SK-N-SH treated with all-trans-retinoic acid at 6 μM for 48 hours (cell line): ENCODE measurements at regions not wholly inside any gene's neighbourhood (a gene's known extent, or its start where the extent isn't known, plus 50 kb on each side); places are given as distances from the start of the nearest gene placed in this dataset.

Source experiments
- ATAC-seq: fragments of 200-7000 bp; cut with Tn5 transposase; 3 replicates; pipeline ENCODE4 v1.9.1; 2020; ENCODE audit warnings: mild to moderate bottlenecking, moderate library complexity
- ARNTL ChIP-seq: fragments of 450-650 bp; formaldehyde crosslinking; IDR thresholded peaks from 2 replicates; pipeline ENCODE4 v1.5.0; 2020; ENCODE audit warnings: low read depth, mild to moderate bottlenecking, moderate library complexity, borderline replicate concordance
- BACH2 ChIP-seq: fragments of 250-450 bp; sonication (Bioruptor Pico); IDR thresholded peaks from 2 replicates; pipeline ENCODE4 v1.9.0; 2021; ENCODE audit warnings: mild to moderate bottlenecking, borderline replicate concordance
- CSDC2 ChIP-seq: fragments of 250-450 bp; sonication (Bioruptor Pico); IDR thresholded peaks from 2 replicates; pipeline ENCODE4 v1.5.0; 2020; ENCODE audit warnings: mild to moderate bottlenecking, moderate library complexity
- ESRRG ChIP-seq: fragments of 250-450 bp; sonication (Bioruptor Pico); IDR thresholded peaks from 2 replicates; pipeline ENCODE4 v1.6.1; 2021; ENCODE audit warnings: mild to moderate bottlenecking
- GLIS3 ChIP-seq: fragments of 250-450 bp; sonication (Bioruptor Pico); IDR thresholded peaks from 2 replicates; pipeline ENCODE4 v1.5.0; 2020; ENCODE audit warnings: mild to moderate bottlenecking, moderate library complexity
- ISL1 ChIP-seq: fragments of 250-450 bp; sonication (Bioruptor Pico); IDR thresholded peaks from 2 replicates; pipeline ENCODE4 v2.1.2; 2022; ENCODE audit warnings: mild to moderate bottlenecking, moderate library complexity
- OSR1 ChIP-seq: fragments of 250-450 bp; sonication (Bioruptor Pico); IDR thresholded peaks from 2 replicates; pipeline ENCODE4 v1.8.0; 2022; ENCODE audit warnings: moderate library complexity, mild to moderate bottlenecking, inconsistent platforms
- PPARA ChIP-seq: fragments of 250-450 bp; sonication (Bioruptor Pico); IDR thresholded peaks from 2 replicates; pipeline ENCODE4 v1.5.0; 2020; ENCODE audit warnings: mild to moderate bottlenecking, borderline replicate concordance
- RARB ChIP-seq: fragments of 250-450 bp; sonication (Bioruptor Pico); IDR thresholded peaks from 2 replicates; pipeline ENCODE4 v1.8.0; 2021; ENCODE audit warnings: mild to moderate bottlenecking, moderate library complexity
- SNAI2 ChIP-seq: fragments of 250-450 bp; sonication (Bioruptor Pico); IDR thresholded peaks from 2 replicates; pipeline ENCODE4 v1.5.0; 2020; ENCODE audit warnings: mild to moderate bottlenecking, moderate library complexity
- TOX ChIP-seq: fragments of 250-450 bp; sonication (Bioruptor Pico); IDR thresholded peaks from 2 replicates; pipeline ENCODE4 v1.8.0; 2021; ENCODE audit warnings: mild to moderate bottlenecking, moderate library complexity, borderline replicate concordance
- ZC3H10 ChIP-seq: fragments of 250-450 bp; sonication (Bioruptor Pico); IDR thresholded peaks from 2 replicates; pipeline ENCODE4 v1.5.1; 2021; ENCODE audit warnings: mild to moderate bottlenecking, moderate library complexity
- ZFP3 ChIP-seq: fragments of 250-450 bp; sonication (Bioruptor Pico); IDR thresholded peaks from 2 replicates; pipeline ENCODE4 v1.5.0; 2020; ENCODE audit warnings: mild to moderate bottlenecking, moderate library complexity
- ZFP30 ChIP-seq: fragments of 450-650 bp; formaldehyde crosslinking; IDR thresholded peaks from 2 replicates; pipeline ENCODE4 v1.5.0; 2022; ENCODE audit warnings: mild to moderate bottlenecking, moderate library complexity
- ZNF565 ChIP-seq: fragments of 450-650 bp; formaldehyde crosslinking; conservative IDR thresholded peaks from 2 replicates; pipeline ENCODE4 v1.5.0; 2020; ENCODE audit warnings: low read depth, mild to moderate bottlenecking, moderate library complexity
- ZNF70 ChIP-seq: fragments of 450-650 bp; formaldehyde crosslinking; IDR thresholded peaks from 2 replicates; pipeline ENCODE4 v1.5.0; 2020; ENCODE audit warnings: mild to moderate bottlenecking, moderate library complexity
- ZNF8 ChIP-seq: fragments of 450-650 bp; formaldehyde crosslinking; IDR thresholded peaks from 2 replicates; pipeline ENCODE4 v1.5.0; 2020; ENCODE audit warnings: mild to moderate bottlenecking, moderate library complexity
- TF ChIP-seq, protein P1 (sequence below): fragments of 250-450 bp; sonication (Bioruptor Pico); IDR thresholded peaks from 2 replicates; pipeline ENCODE4 v1.8.0; 2020; ENCODE audit warnings: mild to moderate bottlenecking, moderate library complexity, borderline replicate concordance
- TF ChIP-seq, protein P2 (sequence below): fragments of 250-450 bp; sonication (Bioruptor Pico); IDR thresholded peaks from 2 replicates; pipeline ENCODE4 v1.5.1; 2021; ENCODE audit warnings: mild to moderate bottlenecking, moderate library complexity
- TF ChIP-seq, protein P3 (sequence below): fragments of 250-450 bp; sonication (Bioruptor Pico); IDR thresholded peaks from 2 replicates; pipeline ENCODE4 v1.5.0; 2020; ENCODE audit warnings: mild to moderate bottlenecking, moderate library complexity

DNA sequence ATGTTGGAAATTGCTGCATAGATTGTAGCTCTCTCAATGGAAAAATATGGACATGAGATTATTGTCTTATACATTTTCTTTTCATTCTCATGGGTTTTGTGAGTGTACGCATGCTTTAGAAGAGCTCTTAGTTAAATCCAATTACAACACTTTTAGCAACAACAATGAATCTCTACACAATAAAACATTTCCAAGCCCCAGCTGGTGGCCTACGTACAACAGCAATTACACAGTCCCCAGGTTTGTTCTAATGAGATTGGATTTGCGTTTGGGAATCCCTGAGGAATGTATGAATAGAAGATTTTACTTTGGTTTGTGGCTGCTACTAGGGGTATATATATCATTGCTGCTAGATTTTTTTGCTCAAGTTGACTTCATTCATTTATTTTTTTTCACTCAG is 98.6 kb downstream of the FHDC1 start:
- ATAC-seq = no peak
- TF ChIP-seq RARB (CRISPR knock-in tag) = no peak

DNA sequence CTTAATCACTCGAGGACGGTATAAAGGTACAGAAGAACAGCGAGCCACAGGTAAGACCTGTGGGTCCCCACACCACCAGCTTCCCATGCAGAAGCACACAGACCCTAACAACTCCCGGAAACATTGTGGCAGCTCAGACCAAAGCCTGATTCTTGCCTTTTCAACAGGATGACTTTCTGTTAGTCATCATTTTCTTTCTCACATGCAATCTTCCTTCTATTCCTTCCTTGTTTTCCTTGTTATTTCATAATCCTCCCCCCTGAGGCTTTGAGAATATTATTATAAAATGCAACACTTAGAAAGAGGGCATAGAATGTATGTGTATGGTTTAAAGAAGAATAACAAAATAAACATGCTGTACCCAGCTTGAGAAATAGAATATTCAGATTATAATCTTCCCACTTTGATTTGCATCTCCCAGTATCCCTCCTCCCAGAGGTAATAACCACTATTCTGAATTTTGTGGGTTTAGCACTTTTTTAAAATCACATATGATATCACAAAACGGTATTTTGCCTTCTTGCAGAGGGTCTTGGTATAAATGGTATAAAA is 100.9 kb downstream of the FHDC1 start:
- TF ChIP-seq ISL1 (CRISPR knock-in tag) = no peak
- no peak for TF ChIP-seq ZNF70 (CRISPR knock-in tag)
- TF ChIP-seq RARB (CRISPR knock-in tag) = no peak
- TF ChIP-seq BACH2 (CRISPR knock-in tag) = no peak
- TF ChIP-seq ZNF565 (CRISPR knock-in tag) = no peak
- TF ChIP-seq ZNF8 = no peak
- TF ChIP-seq GLIS3 (CRISPR knock-in tag) = no peak
- TF ChIP-seq TOX = no peak
- no peak for TF ChIP-seq ESRRG (CRISPR knock-in tag)
- no peak for TF ChIP-seq CSDC2 (CRISPR knock-in tag)
- TF ChIP-seq ZC3H10 = no peak
- TF ChIP-seq, all 23 proteins: peak for 0
- no peak for ATAC-seq

DNA sequence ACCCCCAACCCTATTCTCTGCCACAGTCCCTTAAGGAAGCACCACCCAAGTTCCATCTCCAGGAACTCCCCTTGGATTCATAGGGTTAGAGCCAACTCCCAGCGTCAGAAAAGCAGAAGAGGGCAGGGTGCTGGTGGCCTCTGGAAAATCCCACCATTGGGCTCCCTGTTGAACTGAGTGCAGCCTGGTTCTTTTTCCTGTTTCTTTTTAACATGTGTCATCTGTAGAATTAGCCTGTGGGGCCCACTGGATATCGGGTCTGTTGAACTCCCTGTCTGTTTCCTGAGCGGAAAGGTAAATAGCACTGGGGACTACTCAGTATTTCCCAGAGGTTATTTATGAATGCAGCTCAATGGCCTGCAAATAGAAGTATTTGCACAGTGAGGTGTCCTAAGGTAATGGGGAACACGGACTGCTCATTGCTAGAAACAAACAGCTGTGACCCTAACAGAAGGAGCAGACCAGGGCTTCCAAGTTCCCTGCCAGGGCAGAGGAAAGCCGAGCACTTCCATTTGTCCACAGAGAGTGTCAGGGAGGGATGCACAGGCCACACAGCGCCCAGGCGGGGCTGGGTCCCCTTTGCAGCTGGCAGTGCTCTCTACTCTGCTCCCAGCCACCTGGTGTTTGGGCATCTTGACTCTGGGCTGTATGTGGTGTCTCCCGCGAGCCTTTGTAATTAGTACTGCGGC is 102.6 kb downstream of the FHDC1 start:
- TF ChIP-seq RARB (CRISPR knock-in tag) (no peak), ZNF8 (no peak), ZNF565 (CRISPR knock-in tag) (no peak), ZNF70 (CRISPR knock-in tag) (no peak), CSDC2 (CRISPR knock-in tag) (no peak), PPARA (CRISPR knock-in tag) (no peak), OSR1 (CRISPR knock-in tag) (no peak), ZFP3 (CRISPR knock-in tag) (no peak), BACH2 (CRISPR knock-in tag) (no peak), ARNTL (CRISPR knock-in tag) (no peak)
- TF ChIP-seq, protein P1, sequence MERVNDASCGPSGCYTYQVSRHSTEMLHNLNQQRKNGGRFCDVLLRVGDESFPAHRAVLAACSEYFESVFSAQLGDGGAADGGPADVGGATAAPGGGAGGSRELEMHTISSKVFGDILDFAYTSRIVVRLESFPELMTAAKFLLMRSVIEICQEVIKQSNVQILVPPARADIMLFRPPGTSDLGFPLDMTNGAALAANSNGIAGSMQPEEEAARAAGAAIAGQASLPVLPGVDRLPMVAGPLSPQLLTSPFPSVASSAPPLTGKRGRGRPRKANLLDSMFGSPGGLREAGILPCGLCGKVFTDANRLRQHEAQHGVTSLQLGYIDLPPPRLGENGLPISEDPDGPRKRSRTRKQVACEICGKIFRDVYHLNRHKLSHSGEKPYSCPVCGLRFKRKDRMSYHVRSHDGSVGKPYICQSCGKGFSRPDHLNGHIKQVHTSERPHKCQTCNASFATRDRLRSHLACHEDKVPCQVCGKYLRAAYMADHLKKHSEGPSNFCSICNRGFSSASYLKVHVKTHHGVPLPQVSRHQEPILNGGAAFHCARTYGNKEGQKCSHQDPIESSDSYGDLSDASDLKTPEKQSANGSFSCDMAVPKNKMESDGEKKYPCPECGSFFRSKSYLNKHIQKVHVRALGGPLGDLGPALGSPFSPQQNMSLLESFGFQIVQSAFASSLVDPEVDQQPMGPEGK (CRISPR knock-in tag) = no peak
- TF ChIP-seq, protein P2, sequence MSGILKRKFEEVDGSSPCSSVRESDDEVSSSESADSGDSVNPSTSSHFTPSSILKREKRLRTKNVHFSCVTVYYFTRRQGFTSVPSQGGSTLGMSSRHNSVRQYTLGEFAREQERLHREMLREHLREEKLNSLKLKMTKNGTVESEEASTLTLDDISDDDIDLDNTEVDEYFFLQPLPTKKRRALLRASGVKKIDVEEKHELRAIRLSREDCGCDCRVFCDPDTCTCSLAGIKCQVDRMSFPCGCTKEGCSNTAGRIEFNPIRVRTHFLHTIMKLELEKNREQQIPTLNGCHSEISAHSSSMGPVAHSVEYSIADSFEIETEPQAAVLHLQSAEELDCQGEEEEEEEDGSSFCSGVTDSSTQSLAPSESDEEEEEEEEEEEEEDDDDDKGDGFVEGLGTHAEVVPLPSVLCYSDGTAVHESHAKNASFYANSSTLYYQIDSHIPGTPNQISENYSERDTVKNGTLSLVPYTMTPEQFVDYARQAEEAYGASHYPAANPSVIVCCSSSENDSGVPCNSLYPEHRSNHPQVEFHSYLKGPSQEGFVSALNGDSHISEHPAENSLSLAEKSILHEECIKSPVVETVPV (CRISPR knock-in tag) = no peak
- no peak for ATAC-seq

DNA sequence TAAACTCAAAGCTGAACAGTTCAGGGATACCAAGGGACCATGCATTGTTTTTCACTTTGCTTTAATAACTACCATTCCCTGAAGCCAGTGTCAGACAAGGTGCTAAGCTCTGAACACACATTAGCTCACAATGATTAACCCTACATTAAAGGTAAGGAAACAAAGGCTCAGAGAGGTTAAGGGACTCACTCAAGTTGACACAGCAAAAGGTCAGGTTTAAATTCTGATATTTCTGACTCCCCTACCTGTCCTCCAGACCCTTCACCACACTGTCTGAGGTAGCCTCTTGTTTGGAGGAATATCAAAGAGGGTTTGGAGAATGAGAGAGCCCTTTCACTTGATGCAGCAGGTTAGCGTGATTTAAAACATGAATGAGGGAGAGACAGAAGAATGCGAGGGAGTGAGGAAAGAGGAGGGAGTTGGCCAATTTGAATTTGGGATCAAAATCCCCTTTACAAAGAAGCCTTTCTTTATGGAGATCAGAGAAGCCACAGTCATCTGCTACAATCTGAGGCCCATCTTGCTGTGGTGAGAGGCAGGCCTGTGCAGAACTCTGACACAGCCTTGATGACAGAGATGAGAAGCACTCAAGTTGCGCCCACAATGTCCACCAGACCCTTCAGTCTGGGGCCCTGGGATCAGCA is 103.5 kb downstream of the FHDC1 start:
- ATAC-seq = no peak
- TF ChIP-seq SNAI2 (CRISPR knock-in tag) (no peak), RARB (CRISPR knock-in tag) (no peak), ZNF565 (CRISPR knock-in tag) (no peak), TOX (no peak), ZNF8 (no peak), ESRRG (CRISPR knock-in tag) (no peak), ZNF70 (CRISPR knock-in tag) (no peak)
- TF ChIP-seq, protein P1 (CRISPR knock-in tag) = no peak

DNA sequence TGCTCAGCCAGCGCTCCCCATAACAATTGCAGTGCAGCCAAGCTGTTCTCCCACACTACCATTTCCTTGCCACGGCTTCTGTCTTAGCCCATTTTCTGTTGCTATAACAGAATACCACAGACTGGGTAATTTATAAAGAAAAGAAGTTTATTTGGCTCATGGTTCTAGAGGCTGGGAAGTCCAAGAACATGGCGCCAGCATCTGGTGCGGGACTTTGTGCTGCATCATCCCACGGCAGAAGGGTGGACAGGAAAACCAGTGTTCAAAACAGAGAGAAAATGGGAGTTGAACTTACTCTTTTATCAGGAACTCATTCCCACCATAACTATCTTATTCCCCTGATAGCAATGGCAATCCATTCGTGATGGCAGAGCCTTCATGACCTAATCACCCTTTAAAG is 104.6 kb downstream of the FHDC1 start:
- ATAC-seq = no peak
- TF ChIP-seq ARNTL (CRISPR knock-in tag) (no peak), ESRRG (CRISPR knock-in tag) (no peak), ZFP30 (CRISPR knock-in tag) (no peak), ZNF70 (CRISPR knock-in tag) (no peak), ZC3H10 (no peak), ISL1 (CRISPR knock-in tag) (no peak), BACH2 (CRISPR knock-in tag) (no peak), ZFP3 (CRISPR knock-in tag) (no peak), ZNF565 (CRISPR knock-in tag) (no peak), RARB (CRISPR knock-in tag) (no peak)
- TF ChIP-seq, protein P3, sequence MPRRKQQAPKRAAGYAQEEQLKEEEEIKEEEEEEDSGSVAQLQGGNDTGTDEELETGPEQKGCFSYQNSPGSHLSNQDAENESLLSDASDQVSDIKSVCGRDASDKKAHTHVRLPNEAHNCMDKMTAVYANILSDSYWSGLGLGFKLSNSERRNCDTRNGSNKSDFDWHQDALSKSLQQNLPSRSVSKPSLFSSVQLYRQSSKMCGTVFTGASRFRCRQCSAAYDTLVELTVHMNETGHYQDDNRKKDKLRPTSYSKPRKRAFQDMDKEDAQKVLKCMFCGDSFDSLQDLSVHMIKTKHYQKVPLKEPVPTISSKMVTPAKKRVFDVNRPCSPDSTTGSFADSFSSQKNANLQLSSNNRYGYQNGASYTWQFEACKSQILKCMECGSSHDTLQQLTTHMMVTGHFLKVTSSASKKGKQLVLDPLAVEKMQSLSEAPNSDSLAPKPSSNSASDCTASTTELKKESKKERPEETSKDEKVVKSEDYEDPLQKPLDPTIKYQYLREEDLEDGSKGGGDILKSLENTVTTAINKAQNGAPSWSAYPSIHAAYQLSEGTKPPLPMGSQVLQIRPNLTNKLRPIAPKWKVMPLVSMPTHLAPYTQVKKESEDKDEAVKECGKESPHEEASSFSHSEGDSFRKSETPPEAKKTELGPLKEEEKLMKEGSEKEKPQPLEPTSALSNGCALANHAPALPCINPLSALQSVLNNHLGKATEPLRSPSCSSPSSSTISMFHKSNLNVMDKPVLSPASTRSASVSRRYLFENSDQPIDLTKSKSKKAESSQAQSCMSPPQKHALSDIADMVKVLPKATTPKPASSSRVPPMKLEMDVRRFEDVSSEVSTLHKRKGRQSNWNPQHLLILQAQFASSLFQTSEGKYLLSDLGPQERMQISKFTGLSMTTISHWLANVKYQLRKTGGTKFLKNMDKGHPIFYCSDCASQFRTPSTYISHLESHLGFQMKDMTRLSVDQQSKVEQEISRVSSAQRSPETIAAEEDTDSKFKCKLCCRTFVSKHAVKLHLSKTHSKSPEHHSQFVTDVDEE = no peak
- TF ChIP-seq, protein P1 (CRISPR knock-in tag) = no peak
